ENCODE measurements at regions not wholly inside any gene's neighbourhood (a gene's known extent, or its start where the extent isn't known, plus 50 kb on each side); places are given as distances from the start of the nearest gene placed in this dataset.

DNA sequence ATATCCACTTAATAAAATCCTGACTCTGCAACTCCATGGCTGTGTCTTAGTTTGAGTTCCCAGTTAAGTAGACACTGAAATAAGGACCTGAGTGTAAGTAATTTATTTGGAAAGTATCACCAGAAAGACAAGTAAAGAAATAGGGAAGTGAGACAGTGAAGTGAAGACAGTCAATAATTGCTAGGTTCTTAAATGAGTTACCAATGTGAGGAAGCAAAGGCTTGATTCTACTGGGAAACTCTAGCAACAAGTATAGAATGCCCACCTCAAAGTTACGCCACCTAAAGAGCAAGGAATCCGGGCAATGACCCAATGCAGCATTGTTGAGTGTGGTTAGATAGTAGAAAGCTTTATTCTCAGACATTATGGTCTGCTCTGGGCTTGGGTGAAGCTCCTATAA is 383.9 kb downstream of the TLR4 start:
- TF ChIP-seq, protein P1, sequence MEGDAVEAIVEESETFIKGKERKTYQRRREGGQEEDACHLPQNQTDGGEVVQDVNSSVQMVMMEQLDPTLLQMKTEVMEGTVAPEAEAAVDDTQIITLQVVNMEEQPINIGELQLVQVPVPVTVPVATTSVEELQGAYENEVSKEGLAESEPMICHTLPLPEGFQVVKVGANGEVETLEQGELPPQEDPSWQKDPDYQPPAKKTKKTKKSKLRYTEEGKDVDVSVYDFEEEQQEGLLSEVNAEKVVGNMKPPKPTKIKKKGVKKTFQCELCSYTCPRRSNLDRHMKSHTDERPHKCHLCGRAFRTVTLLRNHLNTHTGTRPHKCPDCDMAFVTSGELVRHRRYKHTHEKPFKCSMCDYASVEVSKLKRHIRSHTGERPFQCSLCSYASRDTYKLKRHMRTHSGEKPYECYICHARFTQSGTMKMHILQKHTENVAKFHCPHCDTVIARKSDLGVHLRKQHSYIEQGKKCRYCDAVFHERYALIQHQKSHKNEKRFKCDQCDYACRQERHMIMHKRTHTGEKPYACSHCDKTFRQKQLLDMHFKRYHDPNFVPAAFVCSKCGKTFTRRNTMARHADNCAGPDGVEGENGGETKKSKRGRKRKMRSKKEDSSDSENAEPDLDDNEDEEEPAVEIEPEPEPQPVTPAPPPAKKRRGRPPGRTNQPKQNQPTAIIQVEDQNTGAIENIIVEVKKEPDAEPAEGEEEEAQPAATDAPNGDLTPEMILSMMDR (IDR thresholded peaks at IDR 0.05): no peak
- no peak for TF ChIP-seq EP300 (IDR thresholded peaks at IDR 0.05)
